Kidney epithelial cell (primary cell): ENCODE measurements at regions not wholly inside any gene's neighbourhood (a gene's known extent, or its start where the extent isn't known, plus 50 kb on each side); places are given as distances from the start of the nearest gene placed in this dataset.

Source experiments
- DNase-seq: peaks from one replicate; pipeline ENCODE4 v3.0.0-alpha.2; 2010; ENCODE audit warnings: low read depth
- H3K27me3 ChIP-seq: 2 replicates; pipeline ENCODE4 v1.6.0; 2011; ENCODE audit warnings: low read length; ENCODE audit not compliant: control insufficient read depth, insufficient read depth
- H3K36me3 ChIP-seq: 2 replicates; pipeline ENCODE4 v1.5.1; 2011; ENCODE audit warnings: low read length; ENCODE audit not compliant: control insufficient read depth, insufficient read depth
- H3K4me3 ChIP-seq: 2 replicates; pipeline ENCODE4 v1.5.1; 2011; ENCODE audit warnings: low read depth, mild to moderate bottlenecking, control low read depth, low read length
- CTCF ChIP-seq: IDR thresholded peaks from 2 replicates; pipeline ENCODE4 v1.5.1; 2011; ENCODE audit warnings: mild to moderate bottlenecking, moderate library complexity, low read length, control low read depth, inconsistent platforms; ENCODE audit not compliant: insufficient read depth, poor library complexity, severe bottlenecking

GRCh38 chr2:238566001-238566645 is 139.4 kb downstream of the ASB1 start:
- DNase-seq: no peak
- Histone ChIP-seq H3K36me3 (no peaks in the 10 kb centered on the region), H3K4me3 (no peak overlapping the region), H3K27me3 (no peaks in the 10 kb centered on the region)
- no peak for TF ChIP-seq CTCF

- H3K4me3 ChIP-seq: no peak overlapping the region
- no peak for DNase-seq
- H3K27me3 ChIP-seq: no peaks in the 10 kb centered on the region
- no peaks in the 10 kb centered on the region for H3K36me3 ChIP-seq
- TF ChIP-seq CTCF: no peak
Observed at GRCh38 chr2:238567067-238567855, 140.5 kb downstream of the ASB1 start.

GRCh38 chr2:238567996-238568395 is 141.3 kb downstream of the ASB1 start:
- DNase-seq: no peak
- no peak overlapping the region for H3K4me3 ChIP-seq
- H3K36me3 ChIP-seq: no peaks in the 10 kb centered on the region
- TF ChIP-seq CTCF: no peak
- no peaks in the 10 kb centered on the region for H3K27me3 ChIP-seq

GRCh38 chr2:238568455-238569440 is 142.0 kb downstream of the ASB1 start:
- no peak for DNase-seq
- H3K27me3 ChIP-seq: no peaks in the 10 kb centered on the region
- H3K4me3 ChIP-seq: no peak overlapping the region
- TF ChIP-seq CTCF: no peak
- no peaks in the 10 kb centered on the region for H3K36me3 ChIP-seq

- no peak for TF ChIP-seq CTCF
- H3K27me3 ChIP-seq: no peaks in the 10 kb centered on the region
- no peak overlapping the region for H3K4me3 ChIP-seq
- no peak for DNase-seq
- no peaks in the 10 kb centered on the region for H3K36me3 ChIP-seq
Observed at GRCh38 chr2:238569507-238570195, 142.9 kb downstream of the ASB1 start.
